ENCODE measurements at regions not wholly inside any gene's neighbourhood (a gene's known extent, or its start where the extent isn't known, plus 50 kb on each side); places are given as distances from the start of the nearest gene placed in this dataset.

DNA sequence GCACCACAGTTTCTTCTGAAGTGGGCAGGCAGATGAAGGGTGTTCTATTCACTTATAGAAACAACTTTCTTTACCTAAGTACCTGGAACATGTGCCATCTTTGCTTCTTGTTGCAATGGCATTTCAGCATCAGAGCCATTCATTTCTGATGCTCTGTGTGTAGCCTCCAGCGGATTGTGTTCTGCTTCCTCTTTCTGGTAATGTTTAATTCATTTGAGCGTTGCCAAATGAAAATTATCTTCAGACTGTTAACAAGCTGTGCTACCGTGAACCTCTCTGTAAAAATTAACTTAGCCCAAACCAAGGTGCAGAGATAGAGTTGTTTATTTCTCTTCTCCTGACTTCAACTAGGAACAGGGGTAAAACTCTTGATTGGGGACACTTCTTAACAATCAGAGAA is 302.0 kb downstream of the EDEM1 start:
- 32% methylated on average over 3 of the region's 3 CpGs for WGBS (ENCODE audit: insufficient coverage)
- Histone ChIP-seq H3K27ac (ENCODE audit: low read length) (no peak overlapping the region), H3K27me3 (ENCODE audit: control insufficient read depth, insufficient read depth, low read length) (no peaks in the 10 kb centered on the region), H3K4me3 (ENCODE audit: low read length) (no peak overlapping the region), H3K9me3 (ENCODE audit: control insufficient read depth, insufficient read depth, low read length) (no peaks in the 10 kb centered on the region), H3K4me1 (ENCODE audit: control insufficient read depth, insufficient read depth, low read length) (no peaks in the 10 kb centered on the region), H3K36me3 (ENCODE audit: control insufficient read depth, insufficient read depth, low read length) (no peaks in the 10 kb centered on the region)
- ATAC-seq (no peak), DNase-seq (no peak)
- Mint-ChIP-seq H3K9me3 (peaks cover 2 to 5% of the 10 kb centered on the region in 2 donors), H3K36me3 (no peaks in the 10 kb centered on the region), H3K4me3 (no peak overlapping the region), H3K27me3 (ENCODE audit: low read depth in 2 of 2) (no peaks in the 10 kb centered on the region), H3K4me1 (no peaks in the 10 kb centered on the region), H3K27ac (no peak overlapping the region)
- TF ChIP-seq, protein P1, sequence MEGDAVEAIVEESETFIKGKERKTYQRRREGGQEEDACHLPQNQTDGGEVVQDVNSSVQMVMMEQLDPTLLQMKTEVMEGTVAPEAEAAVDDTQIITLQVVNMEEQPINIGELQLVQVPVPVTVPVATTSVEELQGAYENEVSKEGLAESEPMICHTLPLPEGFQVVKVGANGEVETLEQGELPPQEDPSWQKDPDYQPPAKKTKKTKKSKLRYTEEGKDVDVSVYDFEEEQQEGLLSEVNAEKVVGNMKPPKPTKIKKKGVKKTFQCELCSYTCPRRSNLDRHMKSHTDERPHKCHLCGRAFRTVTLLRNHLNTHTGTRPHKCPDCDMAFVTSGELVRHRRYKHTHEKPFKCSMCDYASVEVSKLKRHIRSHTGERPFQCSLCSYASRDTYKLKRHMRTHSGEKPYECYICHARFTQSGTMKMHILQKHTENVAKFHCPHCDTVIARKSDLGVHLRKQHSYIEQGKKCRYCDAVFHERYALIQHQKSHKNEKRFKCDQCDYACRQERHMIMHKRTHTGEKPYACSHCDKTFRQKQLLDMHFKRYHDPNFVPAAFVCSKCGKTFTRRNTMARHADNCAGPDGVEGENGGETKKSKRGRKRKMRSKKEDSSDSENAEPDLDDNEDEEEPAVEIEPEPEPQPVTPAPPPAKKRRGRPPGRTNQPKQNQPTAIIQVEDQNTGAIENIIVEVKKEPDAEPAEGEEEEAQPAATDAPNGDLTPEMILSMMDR (IDR thresholded peaks at IDR 0.05) = no peak
- intact Hi-C loops (cut with micrococcal nuclease) = no loop called here

DNA sequence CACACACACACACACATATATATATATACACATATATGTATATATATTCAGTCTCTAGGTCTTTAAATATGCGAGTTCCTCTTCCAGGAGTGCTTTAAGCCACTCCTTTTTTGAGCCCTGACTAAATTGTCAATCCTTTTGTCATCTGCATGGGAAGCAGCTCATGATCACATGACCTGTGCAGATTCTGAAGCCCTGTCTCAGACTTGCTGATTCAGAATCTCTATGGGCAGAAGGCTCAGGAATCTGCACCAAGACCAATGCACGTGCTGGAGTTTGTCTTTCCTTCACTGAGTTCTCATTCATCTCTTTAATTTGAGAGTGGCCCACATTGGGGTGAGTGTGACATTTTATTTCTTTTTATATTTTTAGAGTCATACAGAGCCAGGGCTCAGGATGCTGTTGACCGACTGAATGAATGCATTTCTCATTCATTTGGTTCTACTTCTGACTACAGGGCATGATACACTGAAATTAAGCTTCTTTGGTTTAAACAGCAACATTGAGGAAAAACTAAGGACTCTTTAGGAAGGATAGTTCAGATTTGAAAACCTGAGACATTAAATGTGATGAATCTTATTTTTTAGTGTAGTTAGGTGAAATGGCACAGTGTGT is 307.5 kb downstream of the EDEM1 start:
- no peak for ATAC-seq
- no peaks in the 10 kb centered on the region for H3K9me3 ChIP-seq (ENCODE audit: control insufficient read depth, insufficient read depth, low read length)

DNA sequence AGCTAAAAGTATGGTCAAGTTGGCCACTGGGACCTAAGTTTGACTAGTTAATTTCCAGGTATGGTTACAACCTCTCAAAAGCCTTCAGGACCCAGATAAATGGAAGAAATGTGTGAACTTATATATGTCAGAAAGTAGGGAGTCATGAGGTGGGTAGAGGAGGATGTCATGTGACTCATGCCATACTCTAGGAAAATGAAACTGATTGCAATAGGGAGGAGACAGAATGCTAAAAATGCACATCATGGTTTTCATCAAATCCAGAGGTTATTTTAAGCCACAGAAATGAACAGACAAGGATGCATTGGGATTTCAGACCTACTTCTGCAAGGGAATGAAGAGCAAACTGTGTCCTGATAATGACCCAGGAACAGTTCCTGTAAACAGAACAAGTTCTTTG is 310.0 kb downstream of the EDEM1 start:
- no peaks in the 10 kb centered on the region for H3K4me1 ChIP-seq (ENCODE audit: control insufficient read depth, insufficient read depth, low read length)
- TF ChIP-seq, protein P1 (IDR thresholded peaks at IDR 0.05) = no peak
- Mint-ChIP-seq H3K27me3 (ENCODE audit: low read depth in 2 of 2) (no peaks in the 10 kb centered on the region), H3K4me1 (no peaks in the 10 kb centered on the region), H3K4me3 (no peak overlapping the region), H3K36me3 (no peaks in the 10 kb centered on the region), H3K9me3 (peaks cover 0 to 4% of the 10 kb centered on the region in 2 donors), H3K27ac (no peak overlapping the region)
- H3K36me3 ChIP-seq (ENCODE audit: control insufficient read depth, insufficient read depth, low read length) = no peaks in the 10 kb centered on the region
- H3K27me3 ChIP-seq (ENCODE audit: control insufficient read depth, insufficient read depth, low read length) = no peaks in the 10 kb centered on the region
- H3K27ac ChIP-seq (ENCODE audit: low read length) = no peak overlapping the region
- H3K4me3 ChIP-seq (ENCODE audit: low read length) = no peak overlapping the region
- no peak for ATAC-seq
- intact Hi-C loops (cut with micrococcal nuclease) = no loop called here
- H3K9me3 ChIP-seq (ENCODE audit: control insufficient read depth, insufficient read depth, low read length) = no peaks in the 10 kb centered on the region
- no peak for DNase-seq

More for the DNA sequence above, 307.5 kb downstream of the EDEM1 start:
- Mint-ChIP-seq H3K36me3 (no peaks in the 10 kb centered on the region), H3K9me3 (peaks cover 0 to 4% of the 10 kb centered on the region in 2 donors), H3K27me3 (ENCODE audit: low read depth in 2 of 2) (no peaks in the 10 kb centered on the region), H3K4me1 (no peaks in the 10 kb centered on the region), H3K27ac (no peak overlapping the region), H3K4me3 (no peak overlapping the region)
- TF ChIP-seq, protein P1 (IDR thresholded peaks at IDR 0.05) = no peak
- Histone ChIP-seq H3K27ac (ENCODE audit: low read length) (no peak overlapping the region), H3K36me3 (ENCODE audit: control insufficient read depth, insufficient read depth, low read length) (no peaks in the 10 kb centered on the region), H3K4me3 (ENCODE audit: low read length) (no peak overlapping the region), H3K4me1 (ENCODE audit: control insufficient read depth, insufficient read depth, low read length) (no peaks in the 10 kb centered on the region), H3K27me3 (ENCODE audit: control insufficient read depth, insufficient read depth, low read length) (no peaks in the 10 kb centered on the region)
- WGBS (ENCODE audit: insufficient coverage) = 77% methylated on average over 3 of the region's 3 CpGs
- intact Hi-C loops (cut with micrococcal nuclease) = no loop called here
- no peak for DNase-seq

DNA sequence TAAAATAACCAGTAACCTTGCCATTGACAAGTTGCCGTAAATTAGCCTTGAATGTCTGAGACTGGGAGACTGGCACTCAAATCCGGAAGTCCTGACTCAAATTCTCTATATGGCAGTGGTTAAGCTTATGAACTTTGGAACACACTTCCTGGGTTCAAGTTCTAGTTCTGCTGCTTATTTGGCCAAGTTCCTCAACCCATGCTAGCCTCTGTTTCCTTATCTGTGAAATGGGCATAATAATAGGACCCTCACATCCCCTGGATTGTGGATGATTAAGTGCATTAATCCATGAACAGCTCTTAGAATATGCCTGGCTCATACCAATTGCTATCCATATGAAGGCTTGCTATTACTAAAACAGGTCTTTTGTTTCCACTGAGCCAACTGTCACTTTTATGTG is 311.5 kb downstream of the EDEM1 start:
- no peaks in the 10 kb centered on the region for H3K27me3 ChIP-seq (ENCODE audit: control insufficient read depth, insufficient read depth, low read length)
- WGBS (ENCODE audit: insufficient coverage) = 100% methylated on average over 2 of the region's 2 CpGs

More for the DNA sequence above, 311.5 kb downstream of the EDEM1 start:
- no peak overlapping the region for H3K27ac ChIP-seq (ENCODE audit: low read length)
- Mint-ChIP-seq H3K27me3 (ENCODE audit: low read depth in 2 of 2) (no peaks in the 10 kb centered on the region), H3K36me3 (no peaks in the 10 kb centered on the region), H3K9me3 (peaks cover 0 to 4% of the 10 kb centered on the region in 2 donors), H3K4me3 (no peak overlapping the region), H3K27ac (no peak overlapping the region), H3K4me1 (no peaks in the 10 kb centered on the region)
- H3K9me3 ChIP-seq (ENCODE audit: control insufficient read depth, insufficient read depth, low read length) = no peaks in the 10 kb centered on the region
- ATAC-seq (no peak), DNase-seq (no peak)
- H3K4me3 ChIP-seq (ENCODE audit: low read length) = no peak overlapping the region
- TF ChIP-seq, protein P1 (IDR thresholded peaks at IDR 0.05) = no peak
- H3K4me1 ChIP-seq (ENCODE audit: control insufficient read depth, insufficient read depth, low read length) = no peaks in the 10 kb centered on the region
- intact Hi-C loops (cut with micrococcal nuclease) = no loop called here
- no peaks in the 10 kb centered on the region for H3K36me3 ChIP-seq (ENCODE audit: control insufficient read depth, insufficient read depth, low read length)

Measured in natural killer cell (primary cell).